RWPE2 (cell line): ENCODE measurements at regions not wholly inside any gene's neighbourhood (a gene's known extent, or its start where the extent isn't known, plus 50 kb on each side); places are given as distances from the start of the nearest gene placed in this dataset.

ENCODE experiments used
- ATAC-seq: fragments of 200-7000 bp; cut with Tn5 transposase; 3 replicates; pipeline ENCODE4 v1.9.1; 2021; ENCODE audit warnings: low read depth
- DNase-seq: peaks from one replicate; pipeline ENCODE4 v3.0.0-alpha.2; 2020; ENCODE audit warnings: low spot score
- H3K27ac ChIP-seq: fragments of 450-650 bp; 2 replicates; pipeline ENCODE4 v1.5.1; 2017; ENCODE audit warnings: mild to moderate bottlenecking; ENCODE audit not compliant: poor library complexity, severe bottlenecking
- H3K27me3 ChIP-seq: fragments of 250-450 bp; sonication (Bioruptor Pico); 2 replicates; pipeline ENCODE4 v1.5.1; 2021; ENCODE audit warnings: mild to moderate bottlenecking, moderate library complexity; ENCODE audit not compliant: insufficient read depth, poor library complexity, severe bottlenecking
- H3K36me3 ChIP-seq: fragments of 250-450 bp; sonication (Bioruptor Pico); 2 replicates; pipeline ENCODE4 v1.5.1; 2020; ENCODE audit warnings: low read depth, mild to moderate bottlenecking, moderate library complexity
- H3K4me1 ChIP-seq: fragments of 250-450 bp; sonication (Bioruptor Pico); 2 replicates; pipeline ENCODE4 v1.5.1; 2021; ENCODE audit warnings: mild to moderate bottlenecking, moderate library complexity; ENCODE audit not compliant: insufficient read depth, poor library complexity, severe bottlenecking
- H3K4me3 ChIP-seq: fragments of 250-450 bp; sonication (Bioruptor Pico); 2 replicates; pipeline ENCODE4 v1.5.1; 2021; ENCODE audit warnings: mild to moderate bottlenecking, moderate library complexity; ENCODE audit not compliant: severe bottlenecking
- H3K9me3 ChIP-seq: fragments of 250-450 bp; sonication (Bioruptor Pico); 2 replicates; pipeline ENCODE4 v1.5.1; 2021; ENCODE audit warnings: mild to moderate bottlenecking, moderate library complexity; ENCODE audit not compliant: severe bottlenecking
- CTCF ChIP-seq: fragments of 450-650 bp; IDR thresholded peaks from one replicate; pipeline ENCODE4 v1.5.1; 2017; ENCODE audit warnings: mild to moderate bottlenecking, moderate library complexity; ENCODE audit not compliant: poor library complexity, severe bottlenecking

GRCh38 chr16:79482011-79482410 lies 118.5 kb downstream of the MAF start:
- Histone ChIP-seq H3K36me3 (no peaks in the 10 kb centered on the region), H3K4me1 (no peaks in the 10 kb centered on the region), H3K27ac (no peak overlapping the region), H3K27me3 (peaks cover 1% of the 10 kb centered on the region), H3K4me3 (no peak overlapping the region), H3K9me3 (no peaks in the 10 kb centered on the region)
- TF ChIP-seq CTCF, result no peak
- no peak for DNase-seq
- no peak for ATAC-seq

- no peak for DNase-seq
- Histone ChIP-seq H3K4me3 (no peak overlapping the region), H3K36me3 (no peaks in the 10 kb centered on the region), H3K9me3 (no peaks in the 10 kb centered on the region), H3K4me1 (no peaks in the 10 kb centered on the region), H3K27me3 (no peaks in the 10 kb centered on the region), H3K27ac (no peak overlapping the region)
- TF ChIP-seq CTCF, result no peak
- no peak for ATAC-seq
These were observed 119.6 kb downstream of the MAF start for GRCh38 chr16:79480929-79481328.

DNA sequence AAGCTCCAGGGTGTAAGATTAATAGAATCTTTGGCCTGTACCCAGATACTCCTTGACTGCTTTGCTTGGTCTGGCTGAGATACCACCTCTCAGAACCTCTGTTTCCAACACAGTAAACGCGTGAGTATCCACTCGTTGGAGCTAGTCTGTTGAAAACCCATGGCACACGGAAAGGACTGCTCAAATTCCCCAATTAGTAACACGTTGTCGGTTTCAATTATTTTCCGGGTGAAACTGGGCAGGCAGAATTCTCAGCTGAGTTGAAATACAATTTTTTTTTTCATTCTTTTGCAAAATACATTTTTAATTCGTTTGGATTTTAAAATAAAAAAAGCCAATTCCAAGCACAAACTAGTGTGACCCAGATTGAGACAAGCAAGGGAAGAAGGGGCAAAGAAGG lies 120.5 kb downstream of the MAF start:
- TF ChIP-seq CTCF, result no peak
- DNase-seq, result no peak
- ATAC-seq, result no peak
- Histone ChIP-seq H3K4me3 (no peak overlapping the region), H3K36me3 (no peaks in the 10 kb centered on the region), H3K27me3 (no peaks in the 10 kb centered on the region), H3K27ac (no peak overlapping the region), H3K4me1 (no peaks in the 10 kb centered on the region), H3K9me3 (no peaks in the 10 kb centered on the region)

DNA sequence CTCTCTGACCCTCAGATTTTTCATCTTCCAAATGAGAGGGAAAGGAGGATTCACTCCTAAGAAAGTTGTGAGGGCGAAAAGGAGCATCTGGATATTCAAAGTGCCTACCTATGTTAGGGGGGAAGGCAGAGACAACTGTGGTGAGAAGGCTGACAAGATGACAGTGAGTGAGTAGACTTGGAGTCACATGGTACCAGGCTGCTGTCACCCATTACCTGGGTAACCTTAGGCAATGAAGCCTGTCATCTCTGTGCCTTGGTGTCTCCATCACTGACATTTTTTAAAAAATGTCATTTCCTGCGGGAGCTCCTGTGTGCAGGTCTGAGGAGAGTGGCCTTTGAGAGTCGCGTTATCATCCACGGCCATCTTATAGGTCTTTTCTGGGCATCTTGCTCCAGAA lies 124.0 kb downstream of the MAF start:
- H3K27me3 ChIP-seq, result peaks cover 5% of the 10 kb centered on the region
- DNase-seq, result no peak
- no peaks in the 10 kb centered on the region for H3K4me1 ChIP-seq
- TF ChIP-seq CTCF, result no peak
- ATAC-seq, result no peak
- H3K9me3 ChIP-seq, result no peaks in the 10 kb centered on the region
- no peak overlapping the region for H3K27ac ChIP-seq
- no peak overlapping the region for H3K4me3 ChIP-seq
- no peaks in the 10 kb centered on the region for H3K36me3 ChIP-seq

- ATAC-seq (no peak), DNase-seq (no peak)
- Histone ChIP-seq H3K4me3 (no peak overlapping the region), H3K9me3 (no peaks in the 10 kb centered on the region), H3K36me3 (no peaks in the 10 kb centered on the region), H3K4me1 (no peaks in the 10 kb centered on the region), H3K27me3 (peaks cover 5% of the 10 kb centered on the region), H3K27ac (no peak overlapping the region)
- no peak for TF ChIP-seq CTCF
These were observed 124.7 kb downstream of the MAF start for GRCh38 chr16:79475841-79476240.
